ENCODE measurements at regions not wholly inside any gene's neighbourhood (a gene's known extent, or its start where the extent isn't known, plus 50 kb on each side); places are given as distances from the start of the nearest gene placed in this dataset.

DNA sequence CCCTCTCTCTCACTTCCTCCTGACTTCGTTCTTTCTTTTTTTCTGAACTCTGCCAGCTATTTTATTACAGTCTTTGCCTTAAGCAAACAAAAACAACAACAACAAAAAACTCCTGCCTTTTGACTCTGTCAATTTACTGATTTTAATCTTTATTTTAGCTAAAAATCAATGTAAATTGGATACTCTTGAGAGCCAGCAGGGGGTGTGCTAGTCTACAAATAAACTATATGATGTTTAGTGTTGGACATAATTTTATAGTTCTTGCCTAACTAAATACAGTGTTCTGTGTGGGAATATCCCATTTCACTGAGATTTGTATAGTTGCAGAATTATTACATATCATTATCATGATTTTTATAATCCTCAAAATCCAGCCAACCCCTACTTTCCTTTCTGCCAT, 1199.9 kb upstream of the SPRY2 start:
- TF ChIP-seq, protein P1, sequence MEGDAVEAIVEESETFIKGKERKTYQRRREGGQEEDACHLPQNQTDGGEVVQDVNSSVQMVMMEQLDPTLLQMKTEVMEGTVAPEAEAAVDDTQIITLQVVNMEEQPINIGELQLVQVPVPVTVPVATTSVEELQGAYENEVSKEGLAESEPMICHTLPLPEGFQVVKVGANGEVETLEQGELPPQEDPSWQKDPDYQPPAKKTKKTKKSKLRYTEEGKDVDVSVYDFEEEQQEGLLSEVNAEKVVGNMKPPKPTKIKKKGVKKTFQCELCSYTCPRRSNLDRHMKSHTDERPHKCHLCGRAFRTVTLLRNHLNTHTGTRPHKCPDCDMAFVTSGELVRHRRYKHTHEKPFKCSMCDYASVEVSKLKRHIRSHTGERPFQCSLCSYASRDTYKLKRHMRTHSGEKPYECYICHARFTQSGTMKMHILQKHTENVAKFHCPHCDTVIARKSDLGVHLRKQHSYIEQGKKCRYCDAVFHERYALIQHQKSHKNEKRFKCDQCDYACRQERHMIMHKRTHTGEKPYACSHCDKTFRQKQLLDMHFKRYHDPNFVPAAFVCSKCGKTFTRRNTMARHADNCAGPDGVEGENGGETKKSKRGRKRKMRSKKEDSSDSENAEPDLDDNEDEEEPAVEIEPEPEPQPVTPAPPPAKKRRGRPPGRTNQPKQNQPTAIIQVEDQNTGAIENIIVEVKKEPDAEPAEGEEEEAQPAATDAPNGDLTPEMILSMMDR (IDR thresholded peaks at IDR 0.05), result no peak
- DNase-seq (ENCODE audit: low spot score), result no peak
- H3K36me3 ChIP-seq, result no peaks in the 10 kb centered on the region

DNA sequence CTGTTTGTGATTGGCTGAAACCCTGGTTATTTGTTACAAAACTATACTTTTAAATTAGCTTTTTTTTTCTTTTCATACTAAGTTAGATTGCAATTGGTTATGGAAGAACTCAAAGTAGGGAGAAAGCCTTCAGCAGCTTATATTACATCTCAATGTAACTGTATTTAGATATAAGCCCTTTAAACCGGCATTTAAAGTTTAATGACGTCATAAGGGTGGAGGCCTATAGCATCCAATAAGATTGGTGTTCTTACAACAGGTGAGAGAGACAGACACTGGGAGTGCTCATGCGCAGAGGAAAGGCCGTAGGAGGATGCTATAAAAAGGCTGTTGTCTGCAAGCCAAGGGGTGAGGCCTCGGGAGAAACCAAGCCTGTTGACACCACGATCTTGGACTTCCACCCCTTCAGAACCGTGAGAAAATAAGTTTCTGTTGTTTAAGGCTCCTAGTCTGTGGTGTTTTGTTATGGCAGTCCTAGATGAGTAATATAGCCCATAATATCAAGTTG, 1198.8 kb upstream of the SPRY2 start:
- no peak for DNase-seq (ENCODE audit: low spot score)
- H3K27ac ChIP-seq, result no peak overlapping the region
- TF ChIP-seq, protein P1 (IDR thresholded peaks at IDR 0.05), result no peak
- H3K4me1 ChIP-seq, result no peaks in the 10 kb centered on the region
- no peaks in the 10 kb centered on the region for H3K36me3 ChIP-seq
- H3K4me3 ChIP-seq, result no peak overlapping the region
- no peaks in the 10 kb centered on the region for H3K9me3 ChIP-seq
- H3K27me3 ChIP-seq, result no peaks in the 10 kb centered on the region

More for the DNA sequence above, 1199.9 kb upstream of the SPRY2 start:
- no peaks in the 10 kb centered on the region for H3K27me3 ChIP-seq
- no peaks in the 10 kb centered on the region for H3K9me3 ChIP-seq
- no peak overlapping the region for H3K4me3 ChIP-seq
- no peak overlapping the region for H3K27ac ChIP-seq
- no peaks in the 10 kb centered on the region for H3K4me1 ChIP-seq

DNA sequence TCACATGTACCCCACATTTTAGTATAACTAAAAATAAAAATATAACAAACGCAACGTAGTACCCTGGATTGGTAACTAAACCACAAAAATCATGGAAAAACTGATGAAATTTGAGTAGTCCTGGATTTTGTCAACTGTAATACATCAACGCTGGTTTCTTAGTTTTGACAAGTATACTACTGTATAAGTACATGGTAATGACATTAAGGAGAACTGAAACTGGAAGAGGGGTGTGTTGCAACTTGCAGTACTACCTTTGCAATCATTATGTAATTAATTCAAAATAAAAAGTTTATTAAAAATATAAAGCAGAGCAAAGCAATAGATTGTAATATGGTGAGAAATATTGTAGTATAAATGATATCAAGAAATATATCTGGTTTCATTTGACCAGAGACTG, 1158.0 kb upstream of the SPRY2 start:
- Histone ChIP-seq H3K36me3 (no peaks in the 10 kb centered on the region), H3K4me1 (no peaks in the 10 kb centered on the region), H3K4me3 (no peak overlapping the region), H3K27me3 (no peaks in the 10 kb centered on the region), H3K9me3 (no peaks in the 10 kb centered on the region), H3K27ac (no peak overlapping the region)
- DNase-seq (ENCODE audit: low spot score), result no peak
- TF ChIP-seq, protein P1 (IDR thresholded peaks at IDR 0.05), result no peak

DNA sequence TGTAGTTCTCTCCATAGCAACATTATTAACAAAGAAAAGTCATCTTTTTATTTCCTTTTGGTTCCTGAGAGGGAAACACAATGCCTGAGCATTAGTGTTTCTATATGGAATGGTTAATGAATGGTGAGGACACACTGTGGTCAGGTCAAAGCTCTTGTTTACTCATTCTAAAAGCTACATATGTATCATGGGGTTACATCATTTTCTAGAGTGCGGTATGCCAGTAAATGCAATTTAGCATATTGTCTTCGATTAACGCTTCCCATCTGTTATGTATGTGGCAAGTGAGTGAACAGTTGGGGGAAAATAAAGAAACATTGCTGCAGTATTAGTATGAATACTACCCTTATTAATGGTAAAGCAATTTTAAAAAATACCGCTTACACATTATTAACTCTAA, 1152.2 kb upstream of the SPRY2 start:
- Histone ChIP-seq H3K9me3 (no peaks in the 10 kb centered on the region), H3K27ac (no peak overlapping the region), H3K27me3 (no peaks in the 10 kb centered on the region), H3K36me3 (no peaks in the 10 kb centered on the region), H3K4me1 (no peaks in the 10 kb centered on the region), H3K4me3 (no peak overlapping the region)
- DNase-seq (ENCODE audit: low spot score), result no peak
- TF ChIP-seq, protein P1 (IDR thresholded peaks at IDR 0.05), result no peak

DNA sequence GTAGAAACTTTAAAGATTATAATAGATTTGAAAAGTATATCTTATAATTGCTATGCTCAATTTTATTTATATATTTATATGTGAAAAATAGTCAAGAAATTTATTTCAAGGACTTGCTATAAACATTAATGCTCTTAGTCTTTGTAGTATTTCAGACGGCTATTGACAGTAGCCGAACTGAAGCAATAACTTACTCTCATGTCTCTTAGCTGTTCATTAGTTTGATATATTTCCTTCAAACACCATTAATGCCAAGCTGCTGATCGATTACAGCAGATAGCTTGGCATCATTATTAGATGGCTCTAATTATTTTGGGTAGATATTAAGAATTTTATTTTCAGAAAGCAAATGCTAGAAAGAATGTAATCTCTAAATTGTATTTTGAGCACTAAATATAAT, 1151.5 kb upstream of the SPRY2 start:
- H3K9me3 ChIP-seq, result no peaks in the 10 kb centered on the region
- H3K4me3 ChIP-seq, result no peak overlapping the region
- H3K4me1 ChIP-seq, result no peaks in the 10 kb centered on the region
- H3K36me3 ChIP-seq, result no peaks in the 10 kb centered on the region
- TF ChIP-seq, protein P1 (IDR thresholded peaks at IDR 0.05), result no peak
- no peak for DNase-seq (ENCODE audit: low spot score)
- no peak overlapping the region for H3K27ac ChIP-seq
- H3K27me3 ChIP-seq, result no peaks in the 10 kb centered on the region

DNA sequence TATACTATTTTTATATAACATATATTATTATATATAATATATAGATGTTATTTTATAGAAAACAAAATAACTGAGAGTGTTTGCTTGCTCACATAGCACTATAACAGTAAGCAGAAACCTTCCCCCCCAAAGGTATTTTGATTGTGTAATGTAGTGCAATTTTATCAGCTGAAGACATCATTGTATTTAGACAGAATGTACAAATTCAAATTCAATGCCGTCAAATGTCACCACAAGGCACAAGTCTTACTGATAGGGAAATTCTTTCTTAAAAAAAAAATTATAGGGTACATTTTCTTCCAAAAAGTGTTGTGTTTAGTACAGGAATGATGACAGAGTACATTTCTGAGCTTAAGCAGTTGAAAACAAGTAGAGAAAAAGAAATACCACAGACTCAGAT, 1147.1 kb upstream of the SPRY2 start:
- Histone ChIP-seq H3K27me3 (no peaks in the 10 kb centered on the region), H3K36me3 (no peaks in the 10 kb centered on the region), H3K27ac (no peak overlapping the region), H3K4me3 (no peak overlapping the region), H3K9me3 (no peaks in the 10 kb centered on the region), H3K4me1 (no peaks in the 10 kb centered on the region)
- TF ChIP-seq, protein P1 (IDR thresholded peaks at IDR 0.05), result no peak
- DNase-seq (ENCODE audit: low spot score), result no peak
